GM19238 (cell line): ENCODE measurements at regions not wholly inside any gene's neighbourhood (a gene's known extent, or its start where the extent isn't known, plus 50 kb on each side); places are given as distances from the start of the nearest gene placed in this dataset.
"Not testable (repeated sequence)": the region's sequence is repeated elsewhere in the genome, so short reads cannot be mapped to it uniquely, and the experiment has no call there.

Experiments used
- DNase-seq: peaks from one replicate; pipeline ENCODE4 v3.0.0; 2011; ENCODE audit warnings: low spot score; ENCODE audit not compliant: insufficient read length

GRCh38 chr10:81570349-81570748 lies 304.6 kb upstream of the NRG3 start:
- no peak for DNase-seq

- no peak for DNase-seq
Measured at GRCh38 chr10:81570878-81571794, 303.9 kb upstream of the NRG3 start.

- no peak for DNase-seq
Measured at GRCh38 chr10:81575036-81575435, 300.0 kb upstream of the NRG3 start.

GRCh38 chr10:81576336-81576735 lies 298.7 kb upstream of the NRG3 start:
- no peak for DNase-seq

GRCh38 chr10:81594991-81595390 lies 280.0 kb upstream of the NRG3 start:
- DNase-seq: no peak

GRCh38 chr10:81600185-81600584 lies 274.8 kb upstream of the NRG3 start:
- no peak for DNase-seq

GRCh38 chr10:81603106-81603620 lies 271.8 kb upstream of the NRG3 start:
- DNase-seq: no peak

GRCh38 chr10:81644485-81644884 lies 230.5 kb upstream of the NRG3 start:
- DNase-seq: not testable (repeated sequence)

GRCh38 chr10:81655986-81656385 lies 219.0 kb upstream of the NRG3 start:
- no peak for DNase-seq

GRCh38 chr10:81662837-81663236 lies 212.2 kb upstream of the NRG3 start:
- DNase-seq: no peak

GRCh38 chr10:81664800-81665199 lies 210.2 kb upstream of the NRG3 start:
- not testable (repeated sequence) for DNase-seq

- DNase-seq: no peak
Measured at GRCh38 chr10:81674941-81675340, 200.1 kb upstream of the NRG3 start.

- DNase-seq: no peak
Measured at GRCh38 chr10:81679291-81679690, 195.7 kb upstream of the NRG3 start.

- no peak for DNase-seq
Measured at GRCh38 chr10:81680359-81680758, 194.6 kb upstream of the NRG3 start.

- no peak for DNase-seq
Measured at GRCh38 chr10:81688459-81688858, 186.5 kb upstream of the NRG3 start.

- DNase-seq: no peak
Measured at GRCh38 chr10:81696609-81697388, 178.2 kb upstream of the NRG3 start.

GRCh38 chr10:81704596-81704995 lies 170.4 kb upstream of the NRG3 start:
- no peak for DNase-seq

GRCh38 chr10:81708416-81708815 lies 166.6 kb upstream of the NRG3 start:
- DNase-seq: no peak

GRCh38 chr10:81708929-81709328 lies 166.1 kb upstream of the NRG3 start:
- no peak for DNase-seq

- DNase-seq: no peak
Measured at GRCh38 chr10:81722399-81722798, 152.6 kb upstream of the NRG3 start.

GRCh38 chr10:81724431-81724830 lies 150.6 kb upstream of the NRG3 start:
- DNase-seq: no peak

- no peak for DNase-seq
Measured at GRCh38 chr10:81725851-81726250, 149.1 kb upstream of the NRG3 start.
